Endodermal cell (in vitro differentiated cells): ENCODE measurements at regions not wholly inside any gene's neighbourhood (a gene's known extent, or its start where the extent isn't known, plus 50 kb on each side); places are given as distances from the start of the nearest gene placed in this dataset.

Experiments used
- DNase-seq: peaks from one replicate; pipeline ENCODE4 v3.0.0-alpha.2; 2017
- H3K27ac ChIP-seq: 2 replicates; pipeline ENCODE4 v1.5.1; 2013; ENCODE audit warnings: mild to moderate bottlenecking, low read depth, low read length, moderate library complexity
- H3K27me3 ChIP-seq: 2 replicates; pipeline ENCODE4 v1.6.1; 2013; ENCODE audit warnings: mild to moderate bottlenecking, low read length, moderate library complexity; ENCODE audit not compliant: insufficient read depth, control insufficient read depth, poor library complexity, severe bottlenecking
- H3K36me3 ChIP-seq: 2 replicates; pipeline ENCODE4 v1.7.0; 2013; ENCODE audit warnings: mild to moderate bottlenecking, low read length, moderate library complexity; ENCODE audit not compliant: control insufficient read depth, insufficient read depth
- H3K4me1 ChIP-seq: one replicate; pipeline ENCODE4 v1.7.0; 2013; ENCODE audit warnings: low read length; ENCODE audit not compliant: control insufficient read depth, insufficient read depth
- H3K4me3 ChIP-seq: 2 replicates; pipeline ENCODE4 v1.5.1; 2013; ENCODE audit warnings: mild to moderate bottlenecking, low read length, moderate library complexity
- H3K9ac ChIP-seq: 2 replicates; pipeline ENCODE4 v1.6.1; 2013; ENCODE audit warnings: mild to moderate bottlenecking, low read length, moderate library complexity; ENCODE audit not compliant: poor library complexity, severe bottlenecking; ENCODE audit errors: extremely low read depth
- H3K9me3 ChIP-seq: 2 replicates; pipeline ENCODE4 v1.6.1; 2013; ENCODE audit warnings: mild to moderate bottlenecking, low read length, moderate library complexity; ENCODE audit not compliant: control insufficient read depth
- H3K27ac Mint-ChIP-seq: 2 replicates; pipeline ENCODE4 v1.8.0; 2020; ENCODE audit warnings: mixed read lengths
- H3K27me3 Mint-ChIP-seq: 2 replicates; pipeline ENCODE4 v1.8.0; 2021; ENCODE audit warnings: mild to moderate bottlenecking, mixed read lengths; ENCODE audit not compliant: insufficient read depth
- H3K36me3 Mint-ChIP-seq: 2 replicates; pipeline ENCODE4 v1.8.0; 2020; ENCODE audit warnings: low read depth, mixed read lengths
- H3K4me1 Mint-ChIP-seq: 2 replicates; pipeline ENCODE4 v1.8.0; 2020; ENCODE audit warnings: mixed read lengths
- H3K4me3 Mint-ChIP-seq: 2 replicates; pipeline ENCODE4 v1.8.0; 2020; ENCODE audit warnings: mild to moderate bottlenecking, moderate library complexity, mixed read lengths
- H3K9me3 Mint-ChIP-seq: 2 replicates; pipeline ENCODE4 v1.8.0; 2020; ENCODE audit warnings: mild to moderate bottlenecking, mixed read lengths
- WGBS, 2 experiments: methylation state at CpG; one replicate each; pipeline versions ENCODE4 v1.1.5 to v1.1.7; 2013; ENCODE audit warnings: missing lambda C conversion rate in 2 of 2, mixed read lengths in 1 of 2; ENCODE audit not compliant: insufficient coverage in 1 of 2, insufficient read length in 1 of 2; 5-methylcytosine and 5-hydroxymethylcytosine counted together
- TF ChIP-seq, protein P1 (sequence below): fragments of 200-600 bp; sonication (generic); conservative IDR thresholded peaks from 2 replicates; pipeline ENCODE4 v1.5.0; 2021; ENCODE audit warnings: antibody characterized with exemption, mild to moderate bottlenecking

DNA sequence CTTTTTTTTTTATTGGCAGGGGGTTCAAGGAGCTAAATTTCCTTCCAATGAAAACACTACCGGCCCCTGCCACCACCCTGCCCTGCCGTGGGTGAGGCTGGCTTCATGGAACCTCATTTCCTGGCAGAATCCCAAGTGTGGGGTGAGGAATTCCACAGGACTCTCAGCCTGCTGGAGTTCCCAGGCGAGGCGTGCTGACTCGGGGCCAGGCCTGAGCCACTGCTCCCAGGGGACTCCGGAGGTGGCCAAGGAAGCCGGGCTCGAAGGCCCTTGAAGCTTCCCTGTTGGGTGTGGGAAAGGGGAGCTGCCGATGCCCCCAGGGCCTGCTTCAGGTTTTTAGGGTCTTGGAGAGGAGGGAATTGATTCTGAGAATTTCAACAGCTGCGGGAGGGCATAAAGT is 95.3 kb upstream of the ACTRT2 start:
- Histone ChIP-seq H3K36me3 (no peaks in the 10 kb centered on the region), H3K4me3 (no peak overlapping the region), H3K4me1 (no peaks in the 10 kb centered on the region), H3K27me3 (no peaks in the 10 kb centered on the region), H3K9ac (no peak overlapping the region), H3K9me3 (peaks cover 27% of the 10 kb centered on the region), H3K27ac (no peak overlapping the region)
- Mint-ChIP-seq H3K27ac (no peak overlapping the region), H3K9me3 (peaks cover 89% of the 10 kb centered on the region), H3K4me3 (no peak overlapping the region), H3K4me1 (no peaks in the 10 kb centered on the region), H3K36me3 (no peaks in the 10 kb centered on the region), H3K27me3 (peaks cover 1% of the 10 kb centered on the region)
- TF ChIP-seq, protein P1, sequence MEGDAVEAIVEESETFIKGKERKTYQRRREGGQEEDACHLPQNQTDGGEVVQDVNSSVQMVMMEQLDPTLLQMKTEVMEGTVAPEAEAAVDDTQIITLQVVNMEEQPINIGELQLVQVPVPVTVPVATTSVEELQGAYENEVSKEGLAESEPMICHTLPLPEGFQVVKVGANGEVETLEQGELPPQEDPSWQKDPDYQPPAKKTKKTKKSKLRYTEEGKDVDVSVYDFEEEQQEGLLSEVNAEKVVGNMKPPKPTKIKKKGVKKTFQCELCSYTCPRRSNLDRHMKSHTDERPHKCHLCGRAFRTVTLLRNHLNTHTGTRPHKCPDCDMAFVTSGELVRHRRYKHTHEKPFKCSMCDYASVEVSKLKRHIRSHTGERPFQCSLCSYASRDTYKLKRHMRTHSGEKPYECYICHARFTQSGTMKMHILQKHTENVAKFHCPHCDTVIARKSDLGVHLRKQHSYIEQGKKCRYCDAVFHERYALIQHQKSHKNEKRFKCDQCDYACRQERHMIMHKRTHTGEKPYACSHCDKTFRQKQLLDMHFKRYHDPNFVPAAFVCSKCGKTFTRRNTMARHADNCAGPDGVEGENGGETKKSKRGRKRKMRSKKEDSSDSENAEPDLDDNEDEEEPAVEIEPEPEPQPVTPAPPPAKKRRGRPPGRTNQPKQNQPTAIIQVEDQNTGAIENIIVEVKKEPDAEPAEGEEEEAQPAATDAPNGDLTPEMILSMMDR, result no peak
- DNase-seq, result no peak
- WGBS, 2 experiments, result 75 to 82% methylated on average over 1 to 10 of the region's 10 CpGs

DNA sequence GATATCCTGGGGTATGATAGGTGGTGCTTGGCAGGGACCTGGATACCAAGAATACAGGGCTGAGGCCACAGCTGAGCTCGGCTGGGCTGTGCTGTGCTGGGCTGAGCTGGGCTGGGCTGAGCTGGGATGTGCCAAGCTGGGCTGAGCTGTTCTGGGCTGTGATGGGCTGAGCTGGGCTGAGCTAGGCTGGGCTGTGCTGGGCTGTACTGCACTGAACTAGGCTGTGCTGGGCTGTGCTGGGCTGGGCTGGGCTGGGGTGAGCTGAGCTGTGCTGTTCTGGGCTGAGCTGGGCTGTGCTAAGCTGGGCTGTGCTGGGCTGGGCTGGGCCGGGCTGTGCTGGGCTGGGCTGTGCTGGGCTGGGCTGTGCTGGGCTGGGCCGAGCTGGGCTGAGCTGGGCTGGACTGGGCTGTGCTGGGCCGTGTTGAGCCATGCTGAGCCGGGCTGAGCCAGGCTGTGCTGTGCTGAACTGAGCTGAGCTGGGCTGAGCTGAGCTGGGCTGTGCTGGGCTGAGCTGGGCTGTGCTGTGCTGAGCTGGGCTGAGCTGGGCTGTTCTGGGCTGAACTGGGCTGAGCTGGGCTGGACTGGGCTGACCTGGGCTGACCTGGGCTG is 94.7 kb upstream of the ACTRT2 start:
- H3K9ac ChIP-seq, result no peak overlapping the region
- peaks cover 27% of the 10 kb centered on the region for H3K9me3 ChIP-seq
- H3K36me3 ChIP-seq, result no peaks in the 10 kb centered on the region
- no peak for DNase-seq
- no peak overlapping the region for H3K4me3 ChIP-seq
- H3K27me3 ChIP-seq, result no peaks in the 10 kb centered on the region
- Mint-ChIP-seq H3K4me1 (no peaks in the 10 kb centered on the region), H3K36me3 (no peaks in the 10 kb centered on the region), H3K27me3 (peaks cover 1% of the 10 kb centered on the region), H3K4me3 (no peak overlapping the region), H3K9me3 (peaks cover 91% of the 10 kb centered on the region), H3K27ac (no peak overlapping the region)
- WGBS, 2 experiments, result 76 to 100% methylated on average over 1 to 5 of the region's 5 CpGs
- H3K4me1 ChIP-seq, result no peaks in the 10 kb centered on the region
- no peak overlapping the region for H3K27ac ChIP-seq
- TF ChIP-seq, protein P1, result no peak

DNA sequence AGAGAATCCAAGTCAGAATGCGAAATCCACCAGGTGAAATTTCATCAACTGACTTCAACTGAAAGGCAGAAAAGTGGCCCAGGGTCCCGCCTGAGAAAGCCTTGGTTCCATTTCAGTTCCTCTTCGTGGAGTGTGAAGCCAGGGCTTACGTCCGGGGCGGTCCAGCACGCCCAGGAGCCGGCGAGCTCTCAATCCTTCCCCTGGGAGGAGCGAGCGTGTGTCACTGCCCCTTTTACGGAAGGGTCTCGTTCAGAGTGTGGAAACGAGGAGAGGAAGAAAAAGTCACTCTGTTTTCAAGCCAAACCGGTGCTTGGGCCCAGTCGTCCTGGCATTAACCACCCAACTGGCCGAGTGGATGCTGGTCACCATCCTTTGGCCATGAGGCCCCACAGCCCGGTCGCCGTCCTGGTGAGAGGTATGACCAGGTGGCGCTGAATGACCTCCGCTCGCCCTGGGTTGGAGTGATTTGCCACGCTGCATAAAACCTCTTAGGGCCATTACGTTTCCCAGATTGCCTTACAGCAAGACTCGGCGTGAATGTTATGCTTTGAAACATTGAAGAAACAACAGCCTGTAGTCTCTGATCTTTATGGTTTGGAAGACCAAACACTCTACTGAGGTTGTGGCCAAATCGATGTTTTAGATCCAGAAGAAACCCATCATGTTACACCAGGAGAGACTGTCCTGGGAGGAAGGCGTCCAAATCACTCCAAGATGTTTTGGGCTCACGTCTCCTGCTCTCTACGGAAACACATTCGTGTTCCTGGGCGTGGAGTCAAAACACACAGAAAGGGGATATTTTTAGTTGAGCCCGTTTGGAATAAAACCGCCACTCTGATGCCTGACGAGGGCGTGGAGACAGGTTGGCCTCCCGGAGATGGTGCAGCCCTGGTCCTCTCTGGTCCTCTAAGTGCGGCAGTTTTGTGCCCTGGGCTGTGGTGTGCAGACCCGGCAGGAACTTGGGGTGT is 93.6 kb upstream of the ACTRT2 start:
- Mint-ChIP-seq H3K36me3 (no peaks in the 10 kb centered on the region), H3K9me3 (peaks cover 93% of the 10 kb centered on the region), H3K4me3 (no peak overlapping the region), H3K27ac (no peak overlapping the region), H3K4me1 (no peaks in the 10 kb centered on the region), H3K27me3 (peaks cover 1% of the 10 kb centered on the region)
- Histone ChIP-seq H3K9ac (no peak overlapping the region), H3K4me1 (no peaks in the 10 kb centered on the region), H3K4me3 (no peak overlapping the region), H3K9me3 (peaks cover 21% of the 10 kb centered on the region), H3K36me3 (no peaks in the 10 kb centered on the region), H3K27ac (no peak overlapping the region), H3K27me3 (no peaks in the 10 kb centered on the region)
- WGBS, 2 experiments, result 85 to 86% methylated on average over 35 to 40 of the region's 40 CpGs
- DNase-seq, result no peak
- TF ChIP-seq, protein P1, result no peak
